ENCODE measurements at regions not wholly inside any gene's neighbourhood (a gene's known extent, or its start where the extent isn't known, plus 50 kb on each side); places are given as distances from the start of the nearest gene placed in this dataset.

GRCh38 chr19:31439270-31439573 lies 90.0 kb upstream of the TSHZ3 start:
- Histone ChIP-seq H2AK5ac (ENCODE audit: low read depth, low read length) (no peak overlapping the region), H3K4me2 (ENCODE audit: low read depth, low read length) (no peak overlapping the region), H2AK9ac (replicated peaks; ENCODE audit: low read depth, low read length, poor library complexity) (no peak overlapping the region), H4K20me1 (ENCODE audit: insufficient read depth, low read length) (no peaks in the 10 kb centered on the region), H4K91ac (ENCODE audit: insufficient read depth, low read depth, low read length) (no peak overlapping the region), H3K4ac (ENCODE audit: low read depth, low read length) (no peak overlapping the region), H3K79me1 (ENCODE audit: low read depth in 1 of 2, low read length in 2 of 2) (no peaks in the 10 kb centered on the region), H3K9me1 (ENCODE audit: insufficient read depth, low read length) (no peaks in the 10 kb centered on the region), H4K8ac (ENCODE audit: low read depth in 2 of 2, low read length in 2 of 2) (no peak overlapping the region), H3K9me3 (ENCODE audit: control insufficient read depth, insufficient read depth, low read length) (0 out of 2 replicates have a peak, but pooled peaks cover 2% of the 10 kb centered on the region), H3K23ac (ENCODE audit: low read depth, low read length) (no peak overlapping the region), H3K14ac (replicated peaks; ENCODE audit: low read depth, low read length) (no peak overlapping the region), H3K36me3 (ENCODE audit: control insufficient read depth, insufficient read depth, low read length) (no peaks in the 10 kb centered on the region), H2BK20ac (ENCODE audit: low read depth, low read length) (no peak overlapping the region), H3K27ac (ENCODE audit: insufficient read depth, low read length) (no peak overlapping the region), H3K56ac (ENCODE audit: extremely low read depth, insufficient read depth, low read length) (no peak overlapping the region), H4K5ac (ENCODE audit: low read depth, low read length) (no peak overlapping the region), H3K4me1 (ENCODE audit: control insufficient read depth, insufficient read depth, low read length) (peaks cover 3% of the 10 kb centered on the region; the same call in 1 of the 2 replicates), H3K4me3 (ENCODE audit: insufficient read depth, low read depth, low read length) (no peak overlapping the region), H2AFZ (replicated peaks; ENCODE audit: low read length, poor library complexity) (no peak overlapping the region), H2BK120ac (ENCODE audit: low read depth, low read length) (no peak overlapping the region), H3K27me3 (ENCODE audit: control insufficient read depth, insufficient read depth, low read length) (peaks cover 3% of the 10 kb centered on the region), H3K9ac (ENCODE audit: low read depth, low read length) (no peak overlapping the region), H3K18ac (ENCODE audit: low read depth, low read length) (no peak overlapping the region), H2BK15ac (ENCODE audit: low read depth, low read length) (no peak overlapping the region), H2BK5ac (ENCODE audit: low read depth, low read length, poor library complexity, severe bottlenecking) (no peak overlapping the region)
- in situ Hi-C loops (cut with MboI; ENCODE audit: low sequenced_read_pairs): no loop called here
- 57% methylated on average over 4 of the region's 4 CpGs; no CpG with 5 or more reads in 1 of the 2 experiments for WGBS, 2 experiments (ENCODE audit: extremely low coverage in 2 of 2, insufficient read length in 1 of 2)
- DNase-seq (no peak), ATAC-seq (ENCODE audit: low read depth) (no peak)
- ChIA-PET CTCF (no interaction called here), POLR2A (ENCODE audit: unreplicated experiment) (no interaction called here)
- BruUV-seq (replicated peaks): no TSS peak
- intact Hi-C loops (cut with micrococcal nuclease): no loop called here
- TF ChIP-seq MXI1 (IDR thresholded peaks at IDR 0.05; ENCODE audit: borderline replicate concordance, low read depth, low read length) (no peak), MAFK (IDR thresholded peaks at IDR 0.05; ENCODE audit: low read depth, low read length) (no peak), RFX5 (IDR thresholded peaks at IDR 0.05; ENCODE audit: low read depth, low read length) (no peak), SMC3 (IDR thresholded peaks at IDR 0.05; ENCODE audit: low read depth, low read length) (no peak), MAZ (IDR thresholded peaks at IDR 0.05; ENCODE audit: borderline replicate concordance, low read depth, low read length) (no peak), NFE2L2 (IDR thresholded peaks at IDR 0.05; ENCODE audit: low read depth, low read length) (no peak), BHLHE40 (IDR thresholded peaks at IDR 0.05; ENCODE audit: low read depth, low read length) (no peak), FOS (IDR thresholded peaks at IDR 0.05; ENCODE audit: low read depth, low read length) (no peak), POLR2A (IDR thresholded peaks at IDR 0.05; ENCODE audit: low read depth, low read length) (no peak), CTCF (conservative IDR thresholded peaks at IDR 0.05; ENCODE audit: low read depth, low read length) (no peak), RAD21 (IDR thresholded peaks at IDR 0.05; ENCODE audit: low read length) (no peak), USF2 (IDR thresholded peaks at IDR 0.05; ENCODE audit: low read depth, low read length) (no peak), ELK1 (IDR thresholded peaks at IDR 0.05; ENCODE audit: borderline replicate concordance, low read depth, low read length) (no peak), CEBPB (IDR thresholded peaks at IDR 0.05; ENCODE audit: low read depth, low read length) (no peak), CHD1 (IDR thresholded peaks at IDR 0.05; ENCODE audit: low read depth, low read length) (no peak), RCOR1 (IDR thresholded peaks at IDR 0.05; ENCODE audit: insufficient replicate concordance, low read length) (no peak)
- dilution Hi-C loops (cut with HindIII; ENCODE audit: low sequenced_read_pairs, unreplicated experiment): no loop called here

All from IMR-90 (cell line).